CD1c-positive myeloid dendritic cell (primary cell): ENCODE measurements at regions not wholly inside any gene's neighbourhood (a gene's known extent, or its start where the extent isn't known, plus 50 kb on each side); places are given as distances from the start of the nearest gene placed in this dataset.

Experiments
- DNase-seq: peaks from one replicate; pipeline ENCODE4 v3.0.0-alpha.2; 2016; ENCODE audit errors: extremely low spot score

- DNase-seq: no peak
Measured at GRCh38 chr3:23746441-23746840, 59.3 kb upstream of the UBE2E1 start.

- DNase-seq: no peak
Measured at GRCh38 chr3:23747841-23748240, 57.9 kb upstream of the UBE2E1 start.

GRCh38 chr3:23748398-23749110 lies 57.2 kb upstream of the UBE2E1 start:
- DNase-seq: peak; percentile 98

GRCh38 chr3:23749609-23750008 lies 56.1 kb upstream of the UBE2E1 start:
- DNase-seq: peak; percentile 29

- peak; percentile 43 for DNase-seq
Measured at GRCh38 chr3:23750573-23751210, 55.1 kb upstream of the UBE2E1 start.

GRCh38 chr3:23751212-23751723 lies 54.5 kb upstream of the UBE2E1 start:
- DNase-seq: no peak

GRCh38 chr3:23752126-23752525 lies 53.6 kb upstream of the UBE2E1 start:
- DNase-seq: no peak

- DNase-seq: no peak
Measured at GRCh38 chr3:23754215-23754614, 51.5 kb upstream of the UBE2E1 start.
